Neural progenitor cell (in vitro differentiated cells): ENCODE measurements at regions not wholly inside any gene's neighbourhood (a gene's known extent, or its start where the extent isn't known, plus 50 kb on each side); places are given as distances from the start of the nearest gene placed in this dataset.

Experiments
- EZH2 ChIP-seq: fragments of 200-600 bp; sonication (generic); IDR thresholded peaks from 2 replicates; pipeline ENCODE4 v1.6.1; 2017; ENCODE audit warnings: antibody characterized with exemption, mild to moderate bottlenecking, moderate library complexity
- EZH2phosphoT487 ChIP-seq: fragments of 200-600 bp; sonication (generic); IDR thresholded peaks from 2 replicates; pipeline ENCODE4 v1.6.1; 2017; ENCODE audit warnings: antibody characterized with exemption
- TF ChIP-seq, protein P1 (sequence below): fragments of 200-600 bp; sonication (generic); IDR thresholded peaks from 2 replicates; pipeline ENCODE4 v1.5.1; 2017; ENCODE audit warnings: antibody characterized with exemption, mild to moderate bottlenecking

DNA sequence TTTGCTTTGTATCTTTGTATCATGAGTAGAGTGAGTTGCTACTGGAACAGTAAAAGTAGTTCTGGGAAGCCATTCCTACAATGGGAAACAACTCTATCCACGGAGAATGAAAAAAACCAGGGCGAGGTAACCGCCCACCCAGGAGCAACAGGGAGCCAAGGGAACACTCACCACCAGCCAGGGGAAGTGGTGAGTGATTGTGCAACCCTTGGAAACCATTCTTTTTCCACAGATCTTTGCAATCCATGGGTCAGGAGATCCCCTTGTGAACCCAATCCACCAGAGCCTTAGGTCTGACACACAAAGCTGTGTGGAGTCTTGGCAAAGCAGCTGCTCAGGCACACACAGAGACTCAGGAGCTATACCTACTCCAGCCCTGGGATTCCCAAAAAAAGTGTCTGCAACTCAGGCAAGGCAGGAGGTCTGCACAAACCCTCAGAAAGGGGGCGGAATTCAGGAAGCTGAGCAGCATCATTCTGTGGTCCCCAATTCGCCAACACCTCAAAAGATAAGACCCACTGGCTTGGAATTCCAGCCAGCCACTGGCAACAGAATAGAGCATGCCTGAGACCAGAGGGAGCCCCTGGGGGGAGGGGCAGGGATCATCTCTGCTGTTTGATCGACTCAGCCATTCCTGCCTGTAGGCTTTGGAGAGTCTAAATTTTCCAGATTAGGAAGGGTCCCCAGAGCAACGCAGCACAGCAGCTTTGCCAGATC, 52.1 kb upstream of the PPFIA2 start:
- TF ChIP-seq, protein P1, sequence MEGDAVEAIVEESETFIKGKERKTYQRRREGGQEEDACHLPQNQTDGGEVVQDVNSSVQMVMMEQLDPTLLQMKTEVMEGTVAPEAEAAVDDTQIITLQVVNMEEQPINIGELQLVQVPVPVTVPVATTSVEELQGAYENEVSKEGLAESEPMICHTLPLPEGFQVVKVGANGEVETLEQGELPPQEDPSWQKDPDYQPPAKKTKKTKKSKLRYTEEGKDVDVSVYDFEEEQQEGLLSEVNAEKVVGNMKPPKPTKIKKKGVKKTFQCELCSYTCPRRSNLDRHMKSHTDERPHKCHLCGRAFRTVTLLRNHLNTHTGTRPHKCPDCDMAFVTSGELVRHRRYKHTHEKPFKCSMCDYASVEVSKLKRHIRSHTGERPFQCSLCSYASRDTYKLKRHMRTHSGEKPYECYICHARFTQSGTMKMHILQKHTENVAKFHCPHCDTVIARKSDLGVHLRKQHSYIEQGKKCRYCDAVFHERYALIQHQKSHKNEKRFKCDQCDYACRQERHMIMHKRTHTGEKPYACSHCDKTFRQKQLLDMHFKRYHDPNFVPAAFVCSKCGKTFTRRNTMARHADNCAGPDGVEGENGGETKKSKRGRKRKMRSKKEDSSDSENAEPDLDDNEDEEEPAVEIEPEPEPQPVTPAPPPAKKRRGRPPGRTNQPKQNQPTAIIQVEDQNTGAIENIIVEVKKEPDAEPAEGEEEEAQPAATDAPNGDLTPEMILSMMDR: no peak
- TF ChIP-seq EZH2 (no peak), EZH2phosphoT487 (no peak)
